ENCODE measurements at regions not wholly inside any gene's neighbourhood (a gene's known extent, or its start where the extent isn't known, plus 50 kb on each side); places are given as distances from the start of the nearest gene placed in this dataset.

- TF ChIP-seq CTCF (IDR thresholded peaks at IDR 0.05; ENCODE audit: low read length): no peak
- TF ChIP-seq EZH2 (IDR thresholded peaks at IDR 0.05; ENCODE audit: borderline replicate concordance, low read length): no peak
These were observed 127.0 kb downstream of the EDN1 start for GRCh38 chr6:12417191-12417590.
